ENCODE measurements at regions not wholly inside any gene's neighbourhood (a gene's known extent, or its start where the extent isn't known, plus 50 kb on each side); places are given as distances from the start of the nearest gene placed in this dataset.
"Not testable (repeated sequence)": the region's sequence is repeated elsewhere in the genome, so short reads cannot be mapped to it uniquely, and the experiment has no call there.

DNA sequence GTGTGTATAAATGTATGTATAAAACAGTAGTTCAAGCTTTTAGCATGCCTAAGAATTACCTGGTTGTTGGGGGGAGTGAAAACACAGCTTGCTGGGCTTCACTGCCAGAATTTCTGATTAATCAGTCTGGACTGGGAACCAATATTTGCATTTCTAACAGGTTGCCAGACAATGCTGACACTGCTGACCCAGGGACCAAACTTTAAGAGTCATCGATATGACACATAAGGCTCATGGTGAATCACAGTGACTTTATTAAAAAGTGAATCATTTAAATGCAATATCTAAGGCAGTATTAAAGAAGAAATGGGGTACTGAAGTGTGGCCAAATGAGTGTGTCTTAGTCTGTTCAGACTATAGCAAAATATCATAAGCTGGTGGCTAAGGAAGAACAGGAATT is 195.9 kb upstream of the DTNA start:
- H3K27ac ChIP-seq (ENCODE audit: low read length), result no peak overlapping the region
- H3K4me1 ChIP-seq (ENCODE audit: control insufficient read depth, insufficient read depth, low read length), result no peaks in the 10 kb centered on the region
- no peaks in the 10 kb centered on the region for H3K27me3 ChIP-seq (ENCODE audit: control insufficient read depth, insufficient read depth, low read length)
- no peak for DNase-seq (ENCODE audit: low read depth, low spot score)
- no peak for ATAC-seq
- no peaks in the 10 kb centered on the region for H3K9me3 ChIP-seq (ENCODE audit: control insufficient read depth, insufficient read depth, low read depth, low read length)
- no peaks in the 10 kb centered on the region for H3K36me3 ChIP-seq (ENCODE audit: control insufficient read depth, insufficient read depth, low read length)
- POLR2A ChIA-PET, result no interaction called here
- H3K4me3 ChIP-seq (ENCODE audit: low read depth in 2 of 2, low read length in 2 of 2), result no peak overlapping the region
- TF ChIP-seq, protein P1, sequence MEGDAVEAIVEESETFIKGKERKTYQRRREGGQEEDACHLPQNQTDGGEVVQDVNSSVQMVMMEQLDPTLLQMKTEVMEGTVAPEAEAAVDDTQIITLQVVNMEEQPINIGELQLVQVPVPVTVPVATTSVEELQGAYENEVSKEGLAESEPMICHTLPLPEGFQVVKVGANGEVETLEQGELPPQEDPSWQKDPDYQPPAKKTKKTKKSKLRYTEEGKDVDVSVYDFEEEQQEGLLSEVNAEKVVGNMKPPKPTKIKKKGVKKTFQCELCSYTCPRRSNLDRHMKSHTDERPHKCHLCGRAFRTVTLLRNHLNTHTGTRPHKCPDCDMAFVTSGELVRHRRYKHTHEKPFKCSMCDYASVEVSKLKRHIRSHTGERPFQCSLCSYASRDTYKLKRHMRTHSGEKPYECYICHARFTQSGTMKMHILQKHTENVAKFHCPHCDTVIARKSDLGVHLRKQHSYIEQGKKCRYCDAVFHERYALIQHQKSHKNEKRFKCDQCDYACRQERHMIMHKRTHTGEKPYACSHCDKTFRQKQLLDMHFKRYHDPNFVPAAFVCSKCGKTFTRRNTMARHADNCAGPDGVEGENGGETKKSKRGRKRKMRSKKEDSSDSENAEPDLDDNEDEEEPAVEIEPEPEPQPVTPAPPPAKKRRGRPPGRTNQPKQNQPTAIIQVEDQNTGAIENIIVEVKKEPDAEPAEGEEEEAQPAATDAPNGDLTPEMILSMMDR (IDR thresholded peaks at IDR 0.05), result no peak
- TF ChIP-seq TCF7L2 (IDR thresholded peaks at IDR 0.05; ENCODE audit: low read depth, low read length), result no peak
- no peak for TF ChIP-seq POLR2AphosphoS5 (IDR thresholded peaks at IDR 0.05; ENCODE audit: low read depth, low read length)
- TF ChIP-seq, protein P2, sequence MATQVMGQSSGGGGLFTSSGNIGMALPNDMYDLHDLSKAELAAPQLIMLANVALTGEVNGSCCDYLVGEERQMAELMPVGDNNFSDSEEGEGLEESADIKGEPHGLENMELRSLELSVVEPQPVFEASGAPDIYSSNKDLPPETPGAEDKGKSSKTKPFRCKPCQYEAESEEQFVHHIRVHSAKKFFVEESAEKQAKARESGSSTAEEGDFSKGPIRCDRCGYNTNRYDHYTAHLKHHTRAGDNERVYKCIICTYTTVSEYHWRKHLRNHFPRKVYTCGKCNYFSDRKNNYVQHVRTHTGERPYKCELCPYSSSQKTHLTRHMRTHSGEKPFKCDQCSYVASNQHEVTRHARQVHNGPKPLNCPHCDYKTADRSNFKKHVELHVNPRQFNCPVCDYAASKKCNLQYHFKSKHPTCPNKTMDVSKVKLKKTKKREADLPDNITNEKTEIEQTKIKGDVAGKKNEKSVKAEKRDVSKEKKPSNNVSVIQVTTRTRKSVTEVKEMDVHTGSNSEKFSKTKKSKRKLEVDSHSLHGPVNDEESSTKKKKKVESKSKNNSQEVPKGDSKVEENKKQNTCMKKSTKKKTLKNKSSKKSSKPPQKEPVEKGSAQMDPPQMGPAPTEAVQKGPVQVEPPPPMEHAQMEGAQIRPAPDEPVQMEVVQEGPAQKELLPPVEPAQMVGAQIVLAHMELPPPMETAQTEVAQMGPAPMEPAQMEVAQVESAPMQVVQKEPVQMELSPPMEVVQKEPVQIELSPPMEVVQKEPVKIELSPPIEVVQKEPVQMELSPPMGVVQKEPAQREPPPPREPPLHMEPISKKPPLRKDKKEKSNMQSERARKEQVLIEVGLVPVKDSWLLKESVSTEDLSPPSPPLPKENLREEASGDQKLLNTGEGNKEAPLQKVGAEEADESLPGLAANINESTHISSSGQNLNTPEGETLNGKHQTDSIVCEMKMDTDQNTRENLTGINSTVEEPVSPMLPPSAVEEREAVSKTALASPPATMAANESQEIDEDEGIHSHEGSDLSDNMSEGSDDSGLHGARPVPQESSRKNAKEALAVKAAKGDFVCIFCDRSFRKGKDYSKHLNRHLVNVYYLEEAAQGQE (IDR thresholded peaks at IDR 0.05; ENCODE audit: insufficient read depth in 1 of 2, low read depth in 2 of 2, low read length in 1 of 2), result no peak
- no peak for TF ChIP-seq SIN3A (IDR thresholded peaks at IDR 0.05; ENCODE audit: borderline replicate concordance, insufficient read depth, low read depth, low read length)
- in situ Hi-C loops (cut with HindIII; ENCODE audit: low pct_unique_long_range_greater_than_20kb, low sequenced_read_pairs), result no loop called here
- CTCF ChIA-PET, result no interaction called here
- intact Hi-C loops (cut with micrococcal nuclease; ENCODE audit: unreplicated experiment), result no loop called here
- no TSS peak for BruUV-seq (replicated peaks)

DNA sequence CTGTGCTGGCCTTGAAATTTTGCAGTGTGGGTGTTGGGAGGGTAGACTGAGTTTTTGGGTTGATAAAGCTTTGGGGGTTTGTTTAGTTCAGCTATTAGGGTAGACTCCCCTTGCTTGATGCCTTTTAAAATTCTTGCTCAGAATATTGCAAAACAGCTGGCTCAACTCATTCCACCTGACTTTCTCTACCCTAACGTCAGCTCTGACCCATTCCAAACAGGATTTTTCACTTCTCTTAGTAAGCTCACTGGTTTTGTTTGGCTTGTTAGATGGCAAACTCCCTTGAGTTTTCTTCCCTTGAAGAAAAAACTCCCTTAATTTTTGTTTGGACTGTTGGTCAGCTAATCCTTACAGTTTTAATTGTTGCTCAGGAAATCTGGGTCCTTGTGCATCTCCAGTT is 195.1 kb upstream of the DTNA start:
- Histone ChIP-seq H3K27me3 (ENCODE audit: control insufficient read depth, insufficient read depth, low read length) (no peaks in the 10 kb centered on the region), H3K27ac (ENCODE audit: low read length) (no peak overlapping the region), H3K4me1 (ENCODE audit: control insufficient read depth, insufficient read depth, low read length) (no peaks in the 10 kb centered on the region), H3K9me3 (ENCODE audit: control insufficient read depth, insufficient read depth, low read depth, low read length) (no peaks in the 10 kb centered on the region), H3K36me3 (ENCODE audit: control insufficient read depth, insufficient read depth, low read length) (no peaks in the 10 kb centered on the region), H3K4me3 (ENCODE audit: low read depth in 2 of 2, low read length in 2 of 2) (no peak overlapping the region)
- CTCF ChIA-PET, result no interaction called here
- DNase-seq (ENCODE audit: low read depth, low spot score) (no peak), ATAC-seq (no peak)
- POLR2A ChIA-PET, result no interaction called here
- no peak for TF ChIP-seq POLR2AphosphoS5 (IDR thresholded peaks at IDR 0.05; ENCODE audit: low read depth, low read length)
- no peak for TF ChIP-seq SIN3A (IDR thresholded peaks at IDR 0.05; ENCODE audit: borderline replicate concordance, insufficient read depth, low read depth, low read length)
- TF ChIP-seq TCF7L2 (IDR thresholded peaks at IDR 0.05; ENCODE audit: low read depth, low read length), result no peak
- TF ChIP-seq, protein P1 (IDR thresholded peaks at IDR 0.05), result no peak
- TF ChIP-seq, protein P2 (IDR thresholded peaks at IDR 0.05; ENCODE audit: insufficient read depth in 1 of 2, low read depth in 2 of 2, low read length in 1 of 2), result no peak
- in situ Hi-C loops (cut with HindIII; ENCODE audit: low pct_unique_long_range_greater_than_20kb, low sequenced_read_pairs), result no loop called here
- no TSS peak for BruUV-seq (replicated peaks)
- intact Hi-C loops (cut with micrococcal nuclease; ENCODE audit: unreplicated experiment), result no loop called here

GRCh38 chr18:34516355-34516754 is 193.7 kb upstream of the DTNA start:
- BruUV-seq (replicated peaks); H3K36me3 ChIP-seq (ENCODE audit: control insufficient read depth, insufficient read depth, low read length); H3K9me3 ChIP-seq (ENCODE audit: control insufficient read depth, insufficient read depth, low read depth, low read length); in situ Hi-C loops (cut with HindIII; ENCODE audit: low pct_unique_long_range_greater_than_20kb, low sequenced_read_pairs); POLR2A ChIA-PET; H3K27ac ChIP-seq (ENCODE audit: low read length); H3K4me1 ChIP-seq (ENCODE audit: control insufficient read depth, insufficient read depth, low read length); ATAC-seq; CTCF ChIA-PET; DNase-seq (ENCODE audit: low read depth, low spot score); H3K27me3 ChIP-seq (ENCODE audit: control insufficient read depth, insufficient read depth, low read length); intact Hi-C loops (cut with micrococcal nuclease; ENCODE audit: unreplicated experiment); H3K4me3 ChIP-seq (ENCODE audit: low read depth in 2 of 2, low read length in 2 of 2): not testable (repeated sequence)

GRCh38 chr18:34516996-34517395 is 193.1 kb upstream of the DTNA start:
- in situ Hi-C loops (cut with HindIII; ENCODE audit: low pct_unique_long_range_greater_than_20kb, low sequenced_read_pairs); H3K27me3 ChIP-seq (ENCODE audit: control insufficient read depth, insufficient read depth, low read length); H3K4me3 ChIP-seq (ENCODE audit: low read depth in 2 of 2, low read length in 2 of 2); ATAC-seq; H3K27ac ChIP-seq (ENCODE audit: low read length); CTCF ChIA-PET; H3K4me1 ChIP-seq (ENCODE audit: control insufficient read depth, insufficient read depth, low read length); H3K36me3 ChIP-seq (ENCODE audit: control insufficient read depth, insufficient read depth, low read length); DNase-seq (ENCODE audit: low read depth, low spot score); intact Hi-C loops (cut with micrococcal nuclease; ENCODE audit: unreplicated experiment); H3K9me3 ChIP-seq (ENCODE audit: control insufficient read depth, insufficient read depth, low read depth, low read length); POLR2A ChIA-PET; BruUV-seq (replicated peaks): not testable (repeated sequence)

Data from Panc1 (cell line).